Muscle of arm (tissue), 1 donor: ENCODE measurements at regions not wholly inside any gene's neighbourhood (a gene's known extent, or its start where the extent isn't known, plus 50 kb on each side); places are given as distances from the start of the nearest gene placed in this dataset.
"Not testable (repeated sequence)": the region's sequence is repeated elsewhere in the genome, so short reads cannot be mapped to it uniquely, and the experiment has no call there.

ENCODE experiments used
- DNase-seq: peaks from one replicate; pipeline ENCODE4 v3.0.0-alpha.2; 2013

DNA sequence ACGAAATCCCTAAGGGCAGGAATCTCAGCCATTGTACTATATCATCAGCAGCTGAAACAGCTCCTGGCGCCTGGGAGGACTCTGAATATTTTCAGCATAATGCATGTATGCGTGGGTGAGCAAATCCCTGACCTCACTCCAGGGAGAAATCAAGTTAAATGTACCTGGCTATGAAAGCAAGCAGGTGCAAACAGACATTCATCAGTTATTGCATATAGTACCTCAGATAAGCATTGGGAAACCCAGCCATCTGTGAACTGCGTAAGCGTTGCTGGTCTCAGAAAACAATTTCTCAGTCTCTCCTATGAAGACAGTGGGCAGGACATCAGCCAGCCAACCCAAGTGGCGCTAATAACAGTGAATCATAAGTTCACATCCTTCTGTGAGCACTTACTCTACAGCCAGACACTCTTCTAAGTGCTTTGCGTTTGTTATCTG lies 622.6 kb downstream of the EPM2A start:
- DNase-seq = peak; percentile 37

- no peak for DNase-seq
Measured at GRCh38 chr6:145115638-145116037, 619.7 kb downstream of the EPM2A start.

GRCh38 chr6:145116591-145117178 lies 618.6 kb downstream of the EPM2A start:
- DNase-seq = no peak

DNA sequence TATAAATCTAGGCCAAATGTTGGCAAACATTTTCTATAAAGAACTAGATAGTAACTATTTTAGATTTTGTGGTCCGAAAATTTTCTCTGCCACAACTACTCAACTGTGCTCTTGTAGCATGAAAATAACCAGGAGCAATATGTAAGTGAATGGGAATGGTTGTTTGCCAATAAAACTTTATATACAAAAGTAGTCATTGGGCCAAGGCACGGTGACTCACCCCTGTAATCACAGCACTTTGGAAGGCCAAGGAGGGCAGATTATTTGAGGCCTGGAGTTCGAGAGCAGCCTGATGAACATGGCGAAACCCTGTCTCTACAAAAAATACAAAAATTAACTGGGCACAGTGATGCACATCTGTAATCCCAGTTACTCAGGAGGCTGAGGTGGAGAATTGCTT lies 617.1 kb downstream of the EPM2A start:
- DNase-seq = no peak

- DNase-seq = no peak
Measured at GRCh38 chr6:145119081-145119480, 616.2 kb downstream of the EPM2A start.

- DNase-seq = no peak
Measured at GRCh38 chr6:145132709-145133108, 602.6 kb downstream of the EPM2A start.

DNA sequence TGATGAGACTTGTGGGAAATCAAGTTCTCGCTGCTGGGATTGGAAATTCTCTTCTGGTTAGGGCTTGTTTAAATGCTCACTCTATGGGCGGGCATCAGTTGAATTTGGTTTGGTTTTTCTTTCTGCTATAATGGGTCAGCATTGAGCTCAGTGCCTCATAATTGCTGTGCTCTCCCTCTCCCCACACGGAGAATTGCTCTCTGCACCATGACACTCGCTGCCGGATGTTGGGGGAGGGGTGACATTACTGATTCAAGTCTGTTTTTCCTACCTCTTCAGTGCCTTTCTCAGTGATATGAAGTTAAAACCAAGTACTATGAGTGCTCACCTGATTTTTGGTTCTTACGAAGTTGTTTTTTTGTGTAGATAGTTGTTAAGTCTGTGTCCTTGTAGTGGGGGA lies 599.6 kb downstream of the EPM2A start:
- no peak for DNase-seq

- DNase-seq = no peak
Measured at GRCh38 chr6:145137425-145137824, 597.9 kb downstream of the EPM2A start.

DNA sequence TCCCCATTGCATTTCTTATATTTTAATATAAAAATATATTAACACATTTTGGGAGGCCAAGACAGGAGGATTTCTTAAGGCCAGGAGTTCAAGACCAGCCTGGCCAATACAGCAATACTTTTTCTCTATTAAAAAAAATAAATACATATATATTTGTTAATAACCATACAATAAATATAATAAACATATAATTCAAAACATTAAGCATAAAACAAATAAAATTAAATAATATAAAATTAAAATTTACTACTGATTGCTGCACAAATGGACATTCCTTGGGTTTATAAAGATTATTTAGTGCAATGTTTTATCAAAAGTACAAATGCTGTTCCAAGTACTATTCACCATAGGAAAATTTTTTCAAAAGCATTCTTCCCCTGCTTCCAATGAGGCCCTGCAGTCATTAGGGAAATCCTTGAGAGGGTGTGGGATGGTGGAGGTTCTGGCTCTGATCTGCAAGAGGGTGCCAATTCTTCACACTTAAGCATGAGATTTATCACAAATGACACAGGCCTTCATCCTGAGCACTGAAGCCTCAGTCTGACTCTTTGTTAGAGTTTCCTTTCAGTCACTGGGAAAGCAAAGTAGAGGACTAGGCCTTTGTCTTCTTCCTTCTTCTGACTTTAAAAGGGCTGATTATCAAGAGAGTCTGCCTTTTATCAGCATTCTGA lies 596.7 kb downstream of the EPM2A start:
- DNase-seq = no peak

DNA sequence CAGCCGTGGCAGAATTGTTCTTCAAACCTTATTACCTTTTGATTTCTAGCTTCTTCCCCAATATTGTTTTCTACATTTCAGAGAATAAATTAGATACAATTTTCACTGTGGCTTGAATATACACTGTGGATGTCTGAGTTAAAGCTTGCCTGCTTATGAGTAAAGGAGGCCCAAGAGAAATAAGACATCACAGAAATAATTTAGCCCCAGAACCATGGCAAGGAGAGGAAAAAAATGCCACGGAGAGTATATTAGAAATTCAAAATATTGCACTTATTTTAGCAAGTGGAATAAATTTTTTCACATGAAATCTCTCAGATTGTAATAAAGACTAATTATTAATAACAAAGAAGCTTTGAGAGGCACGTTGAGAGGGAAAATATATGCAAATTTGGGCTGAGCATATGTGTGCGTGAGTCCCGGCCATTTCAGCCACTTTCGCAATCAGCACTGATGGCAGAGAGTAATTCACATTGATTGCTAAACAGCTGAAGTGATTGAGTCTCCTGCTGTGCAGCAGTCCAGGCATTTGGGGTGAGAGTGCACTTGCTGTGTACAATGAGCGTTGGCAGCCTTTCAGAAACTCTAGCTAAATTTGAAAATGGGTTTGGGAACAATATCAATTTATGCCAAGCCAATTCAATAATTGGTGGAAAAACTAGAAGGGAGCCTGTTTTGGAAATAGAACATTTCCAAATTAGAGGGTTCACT lies 596.0 kb downstream of the EPM2A start:
- no peak for DNase-seq

DNA sequence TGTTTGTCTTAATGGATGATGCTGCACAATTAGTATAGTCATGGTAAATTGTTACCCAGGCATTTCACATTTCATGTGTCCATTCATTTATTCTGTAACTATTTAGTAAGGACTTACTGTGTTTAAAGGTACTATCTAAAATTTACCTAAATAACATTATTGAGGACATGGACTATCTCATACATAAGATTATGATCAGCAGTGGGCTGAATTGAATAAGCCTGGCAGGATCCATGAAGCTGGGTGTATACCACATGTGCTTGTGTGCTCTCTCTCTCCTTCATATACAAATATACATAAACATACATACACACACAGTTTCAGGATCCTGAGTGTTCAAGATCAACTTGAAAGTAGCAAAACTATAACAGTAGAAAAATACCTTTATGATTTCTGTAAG lies 595.4 kb downstream of the EPM2A start:
- DNase-seq = no peak

- no peak for DNase-seq
Measured at GRCh38 chr6:145141572-145141971, 593.7 kb downstream of the EPM2A start.

DNA sequence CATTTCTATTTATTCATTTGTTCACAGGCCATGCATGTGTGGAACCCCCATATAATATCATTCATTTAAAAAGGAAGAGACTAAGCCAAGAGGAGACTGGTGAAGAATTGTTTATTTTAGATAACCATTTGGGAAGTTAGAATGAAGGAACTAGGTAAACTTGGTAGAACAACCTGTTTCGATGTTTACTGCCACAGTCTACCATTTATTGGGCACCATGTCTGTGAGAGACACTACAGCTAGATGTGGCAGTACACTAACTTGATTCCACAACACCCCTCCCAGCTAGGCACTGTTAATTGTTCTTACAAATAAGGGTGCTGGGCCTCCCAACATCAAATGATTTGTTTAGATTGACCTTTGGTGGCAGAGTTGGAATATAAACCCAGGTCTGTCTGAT lies 592.4 kb downstream of the EPM2A start:
- no peak for DNase-seq

GRCh38 chr6:145143379-145143778 lies 591.9 kb downstream of the EPM2A start:
- no peak for DNase-seq

DNA sequence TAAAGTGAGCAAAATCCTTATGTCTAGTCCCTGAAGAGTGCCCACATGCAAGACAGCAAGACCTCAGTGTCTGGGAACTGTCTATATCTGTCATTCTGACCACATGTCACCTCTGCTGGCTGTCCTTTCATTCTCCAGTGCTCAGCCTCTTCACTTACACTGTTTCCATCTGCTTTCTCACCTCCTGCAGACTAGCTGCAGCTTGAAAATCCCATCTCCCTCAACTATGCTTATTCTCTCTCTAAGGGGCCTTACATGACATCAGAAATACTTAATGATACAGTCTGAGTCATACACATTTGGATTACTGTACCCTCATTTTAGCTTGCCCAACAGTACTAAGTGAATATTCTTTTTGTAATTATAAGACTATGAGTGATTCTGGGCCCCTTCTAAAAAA lies 587.8 kb downstream of the EPM2A start:
- no peak for DNase-seq

GRCh38 chr6:145147981-145148749 lies 587.2 kb downstream of the EPM2A start:
- no peak for DNase-seq

DNA sequence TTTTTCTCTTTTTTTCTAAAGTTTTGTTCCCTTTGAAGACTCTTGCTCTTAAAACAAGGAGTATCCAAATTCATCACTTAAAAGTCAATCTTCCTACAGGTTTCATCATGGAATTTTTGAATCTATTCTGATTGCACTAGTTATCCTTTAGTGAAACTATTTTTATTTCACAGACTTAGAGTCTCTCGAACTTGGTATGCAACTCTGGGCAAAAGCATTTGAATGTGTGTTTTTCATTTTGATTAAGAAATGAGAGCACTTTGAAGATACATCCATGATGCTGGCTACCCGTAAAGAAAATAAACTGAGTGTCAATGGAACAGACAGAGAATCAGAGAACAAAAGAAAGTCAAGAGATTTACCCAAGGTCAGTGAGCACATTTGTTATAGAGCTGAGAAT lies 586.5 kb downstream of the EPM2A start:
- DNase-seq = no peak

DNA sequence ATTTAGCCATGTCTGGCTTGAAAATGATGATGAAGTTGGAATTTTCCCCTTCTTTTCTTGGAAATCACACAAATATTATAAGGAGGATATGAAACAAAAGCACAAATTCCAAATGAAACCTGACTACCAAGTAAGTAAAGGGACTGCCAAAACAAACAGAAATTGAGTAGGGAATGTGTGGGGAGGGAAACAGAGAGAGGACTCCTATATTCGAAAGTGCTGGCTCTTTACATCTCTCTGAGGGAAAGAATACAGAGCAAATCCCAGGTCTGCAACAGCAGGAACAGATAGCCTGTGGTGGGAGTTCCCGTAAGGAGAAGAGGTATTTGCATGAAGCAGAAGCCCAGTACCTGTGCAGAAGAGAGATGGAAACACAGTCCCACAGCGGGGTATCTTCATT lies 583.7 kb downstream of the EPM2A start:
- no peak for DNase-seq

DNA sequence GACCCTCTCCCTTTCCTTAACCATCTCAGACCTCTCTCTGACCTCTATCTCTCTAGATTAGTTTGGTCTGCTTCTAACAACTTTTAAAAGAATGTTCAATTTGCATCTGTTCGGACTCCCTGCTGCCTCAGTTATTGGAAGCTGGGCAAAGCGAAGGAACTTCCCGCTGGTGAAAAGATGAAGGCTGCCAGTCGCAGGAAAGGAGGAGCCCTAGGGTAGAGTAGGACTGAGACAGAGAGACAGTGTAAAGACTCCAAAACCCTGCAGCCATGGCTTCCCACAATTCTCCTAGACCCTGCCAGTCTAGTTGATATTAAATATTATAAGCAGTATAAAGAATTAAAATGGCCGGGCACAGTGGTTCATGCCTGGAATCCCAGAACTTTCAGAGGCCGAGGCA lies 581.8 kb downstream of the EPM2A start:
- no peak for DNase-seq

DNA sequence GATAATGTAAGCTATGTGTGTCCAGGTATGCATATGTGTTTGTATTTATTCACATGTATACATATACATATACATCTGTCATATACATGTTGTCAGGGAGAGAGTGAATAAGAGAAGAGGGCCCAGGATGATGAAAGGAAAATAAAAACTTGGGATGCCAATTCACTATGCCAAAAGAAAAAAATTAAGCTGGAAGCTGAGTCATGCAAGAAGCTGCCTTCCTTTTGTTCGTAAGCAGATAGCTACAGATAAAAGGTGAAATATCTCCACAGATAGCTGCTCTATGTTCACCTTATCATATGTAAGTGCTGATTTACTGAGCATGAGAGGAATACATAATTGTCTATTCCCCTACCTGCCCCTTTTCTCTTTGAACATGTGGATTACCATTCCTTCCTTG lies 579.9 kb downstream of the EPM2A start:
- DNase-seq = no peak

DNA sequence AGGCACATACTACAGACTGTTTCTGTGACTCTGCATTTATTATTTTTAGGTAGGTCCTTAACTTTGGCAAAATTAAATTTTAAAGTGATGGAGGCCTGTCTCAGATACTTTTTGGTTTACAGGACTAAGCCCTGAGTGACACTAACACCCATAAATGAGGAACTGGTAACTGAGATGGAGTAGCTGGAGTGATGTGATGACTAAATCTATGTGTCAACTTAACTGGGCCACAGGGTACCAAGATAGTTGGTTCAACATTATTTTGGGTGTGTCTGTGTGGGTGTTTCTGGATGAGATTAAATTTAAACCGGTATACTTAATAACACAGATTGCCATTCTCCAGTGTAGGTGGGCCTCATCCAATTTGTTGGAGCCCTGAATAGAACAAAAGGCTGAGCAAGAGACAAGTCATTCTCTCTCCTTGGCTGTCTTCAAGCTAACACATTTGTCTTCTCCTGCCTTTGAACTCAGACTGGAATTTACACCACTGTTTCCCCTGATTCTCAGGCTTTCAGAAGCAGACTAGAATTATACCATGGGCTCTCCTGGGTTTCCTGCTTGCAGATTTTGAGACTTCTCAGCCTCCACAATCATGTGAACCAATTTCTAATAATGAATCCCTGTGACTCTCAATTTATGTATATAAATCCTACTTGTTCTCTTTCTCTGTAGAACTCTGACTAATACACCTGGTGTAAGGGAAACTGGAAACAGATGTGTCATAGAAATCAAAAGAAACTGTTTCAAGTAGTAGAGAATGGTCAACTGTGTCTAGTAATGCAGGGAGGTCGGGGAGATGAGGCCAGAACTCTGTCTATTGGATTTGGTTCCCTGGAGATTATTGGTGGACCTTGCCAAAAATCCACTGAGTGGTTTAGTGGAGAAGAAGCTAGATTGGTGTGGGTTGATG lies 579.2 kb downstream of the EPM2A start:
- no peak for DNase-seq

- DNase-seq = not testable (repeated sequence)
Measured at GRCh38 chr6:145158636-145159035, 576.7 kb downstream of the EPM2A start.
